Endodermal cell (in vitro differentiated cells): ENCODE measurements at regions not wholly inside any gene's neighbourhood (a gene's known extent, or its start where the extent isn't known, plus 50 kb on each side); places are given as distances from the start of the nearest gene placed in this dataset.

Experiments
- DNase-seq: peaks from one replicate; pipeline ENCODE4 v3.0.0-alpha.2; 2017
- H3K27ac ChIP-seq: 2 replicates; pipeline ENCODE4 v1.5.1; 2013; ENCODE audit warnings: mild to moderate bottlenecking, low read depth, low read length, moderate library complexity
- H3K27me3 ChIP-seq: 2 replicates; pipeline ENCODE4 v1.6.1; 2013; ENCODE audit warnings: mild to moderate bottlenecking, low read length, moderate library complexity; ENCODE audit not compliant: insufficient read depth, control insufficient read depth, poor library complexity, severe bottlenecking
- H3K36me3 ChIP-seq: 2 replicates; pipeline ENCODE4 v1.7.0; 2013; ENCODE audit warnings: mild to moderate bottlenecking, low read length, moderate library complexity; ENCODE audit not compliant: control insufficient read depth, insufficient read depth
- H3K4me1 ChIP-seq: one replicate; pipeline ENCODE4 v1.7.0; 2013; ENCODE audit warnings: low read length; ENCODE audit not compliant: control insufficient read depth, insufficient read depth
- H3K4me3 ChIP-seq: 2 replicates; pipeline ENCODE4 v1.5.1; 2013; ENCODE audit warnings: mild to moderate bottlenecking, low read length, moderate library complexity
- H3K9ac ChIP-seq: 2 replicates; pipeline ENCODE4 v1.6.1; 2013; ENCODE audit warnings: mild to moderate bottlenecking, low read length, moderate library complexity; ENCODE audit not compliant: poor library complexity, severe bottlenecking; ENCODE audit errors: extremely low read depth
- H3K9me3 ChIP-seq: 2 replicates; pipeline ENCODE4 v1.6.1; 2013; ENCODE audit warnings: mild to moderate bottlenecking, low read length, moderate library complexity; ENCODE audit not compliant: control insufficient read depth
- H3K27ac Mint-ChIP-seq: 2 replicates; pipeline ENCODE4 v1.8.0; 2020; ENCODE audit warnings: mixed read lengths
- H3K27me3 Mint-ChIP-seq: 2 replicates; pipeline ENCODE4 v1.8.0; 2021; ENCODE audit warnings: mild to moderate bottlenecking, mixed read lengths; ENCODE audit not compliant: insufficient read depth
- H3K36me3 Mint-ChIP-seq: 2 replicates; pipeline ENCODE4 v1.8.0; 2020; ENCODE audit warnings: low read depth, mixed read lengths
- H3K4me1 Mint-ChIP-seq: 2 replicates; pipeline ENCODE4 v1.8.0; 2020; ENCODE audit warnings: mixed read lengths
- H3K4me3 Mint-ChIP-seq: 2 replicates; pipeline ENCODE4 v1.8.0; 2020; ENCODE audit warnings: mild to moderate bottlenecking, moderate library complexity, mixed read lengths
- H3K9me3 Mint-ChIP-seq: 2 replicates; pipeline ENCODE4 v1.8.0; 2020; ENCODE audit warnings: mild to moderate bottlenecking, mixed read lengths
- WGBS, 2 experiments: methylation state at CpG; one replicate each; pipeline versions ENCODE4 v1.1.5 to v1.1.7; 2013; ENCODE audit warnings: missing lambda C conversion rate in 2 of 2, mixed read lengths in 1 of 2; ENCODE audit not compliant: insufficient coverage in 1 of 2, insufficient read length in 1 of 2; 5-methylcytosine and 5-hydroxymethylcytosine counted together
- TF ChIP-seq, protein P1 (sequence below): fragments of 200-600 bp; sonication (generic); conservative IDR thresholded peaks from 2 replicates; pipeline ENCODE4 v1.5.0; 2021; ENCODE audit warnings: antibody characterized with exemption, mild to moderate bottlenecking

DNA sequence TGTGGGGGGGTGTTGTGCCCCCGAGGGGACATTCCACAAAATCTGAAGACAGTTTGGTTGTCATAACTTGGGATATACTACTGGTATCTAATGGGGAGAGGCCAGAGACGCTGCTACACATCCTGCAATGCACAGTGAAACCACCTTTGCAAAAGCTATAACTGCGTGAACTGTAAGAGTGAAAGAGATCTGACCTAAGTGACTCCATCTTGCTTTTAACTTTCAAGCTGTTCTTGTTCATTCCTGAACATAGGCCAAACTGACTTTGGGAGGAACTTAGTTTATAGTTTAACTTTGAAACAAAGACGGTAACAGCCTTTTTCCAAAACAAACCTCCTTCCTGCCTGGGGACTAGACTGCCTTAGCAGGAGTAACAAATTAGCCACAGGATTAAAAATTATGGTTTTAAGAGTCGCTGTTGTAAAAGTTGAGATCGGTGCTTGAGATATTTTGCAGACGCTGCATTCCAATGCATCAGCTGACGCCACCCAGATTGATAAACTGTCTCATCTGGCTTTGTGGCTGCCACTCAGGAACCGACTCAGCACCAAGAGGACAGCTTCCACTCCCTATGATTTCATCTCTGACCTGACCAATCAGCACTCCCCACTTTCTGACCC is 70.9 kb downstream of the ATXN3L start:
- H3K4me3 ChIP-seq: no peak overlapping the region
- Mint-ChIP-seq H3K4me1 (no peaks in the 10 kb centered on the region), H3K27ac (no peak overlapping the region), H3K27me3 (no peaks in the 10 kb centered on the region), H3K9me3 (peaks cover 68% of the 10 kb centered on the region), H3K36me3 (no peaks in the 10 kb centered on the region), H3K4me3 (no peak overlapping the region)
- H3K4me1 ChIP-seq: no peaks in the 10 kb centered on the region
- 95% methylated on average over 4 to 9 of the region's 9 CpGs for WGBS, 2 experiments
- no peaks in the 10 kb centered on the region for H3K27me3 ChIP-seq
- no peak for DNase-seq
- TF ChIP-seq, protein P1, sequence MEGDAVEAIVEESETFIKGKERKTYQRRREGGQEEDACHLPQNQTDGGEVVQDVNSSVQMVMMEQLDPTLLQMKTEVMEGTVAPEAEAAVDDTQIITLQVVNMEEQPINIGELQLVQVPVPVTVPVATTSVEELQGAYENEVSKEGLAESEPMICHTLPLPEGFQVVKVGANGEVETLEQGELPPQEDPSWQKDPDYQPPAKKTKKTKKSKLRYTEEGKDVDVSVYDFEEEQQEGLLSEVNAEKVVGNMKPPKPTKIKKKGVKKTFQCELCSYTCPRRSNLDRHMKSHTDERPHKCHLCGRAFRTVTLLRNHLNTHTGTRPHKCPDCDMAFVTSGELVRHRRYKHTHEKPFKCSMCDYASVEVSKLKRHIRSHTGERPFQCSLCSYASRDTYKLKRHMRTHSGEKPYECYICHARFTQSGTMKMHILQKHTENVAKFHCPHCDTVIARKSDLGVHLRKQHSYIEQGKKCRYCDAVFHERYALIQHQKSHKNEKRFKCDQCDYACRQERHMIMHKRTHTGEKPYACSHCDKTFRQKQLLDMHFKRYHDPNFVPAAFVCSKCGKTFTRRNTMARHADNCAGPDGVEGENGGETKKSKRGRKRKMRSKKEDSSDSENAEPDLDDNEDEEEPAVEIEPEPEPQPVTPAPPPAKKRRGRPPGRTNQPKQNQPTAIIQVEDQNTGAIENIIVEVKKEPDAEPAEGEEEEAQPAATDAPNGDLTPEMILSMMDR: no peak
- peaks cover 5% of the 10 kb centered on the region for H3K9me3 ChIP-seq
- H3K36me3 ChIP-seq: no peaks in the 10 kb centered on the region
- no peak overlapping the region for H3K9ac ChIP-seq
- no peak overlapping the region for H3K27ac ChIP-seq

DNA sequence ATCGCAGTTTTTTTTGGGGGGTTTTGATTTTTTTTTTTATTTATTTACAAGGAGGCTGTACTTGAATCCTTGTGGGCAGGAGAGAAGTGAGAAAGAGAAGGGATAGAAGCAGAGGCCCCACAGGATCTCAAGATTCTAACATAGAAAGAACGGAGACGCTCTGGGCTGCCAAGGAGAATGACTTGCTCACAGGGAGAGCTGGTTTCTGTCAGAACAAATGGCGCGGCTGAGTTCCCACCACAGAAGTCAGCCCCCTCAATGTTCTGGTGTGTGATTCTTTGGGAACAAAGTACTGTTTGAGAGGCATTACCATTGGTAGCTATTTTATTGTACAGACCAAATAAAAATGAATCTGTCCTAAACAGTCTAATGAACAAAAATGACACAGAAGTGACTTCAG is 80.6 kb downstream of the ATXN3L start:
- Mint-ChIP-seq H3K36me3 (peaks cover 1% of the 10 kb centered on the region), H3K4me3 (no peak overlapping the region), H3K27ac (no peak overlapping the region), H3K9me3 (peaks cover 65% of the 10 kb centered on the region), H3K27me3 (no peaks in the 10 kb centered on the region), H3K4me1 (no peaks in the 10 kb centered on the region)
- Histone ChIP-seq H3K36me3 (no peaks in the 10 kb centered on the region), H3K4me1 (no peaks in the 10 kb centered on the region), H3K4me3 (no peak overlapping the region), H3K27me3 (no peaks in the 10 kb centered on the region), H3K27ac (no peak overlapping the region), H3K9ac (no peak overlapping the region), H3K9me3 (no peaks in the 10 kb centered on the region)
- DNase-seq: no peak
- TF ChIP-seq, protein P1: no peak
- 98% methylated on average over 5 of the region's 5 CpGs; no CpG with 5 or more reads in 1 of the 2 experiments for WGBS, 2 experiments

DNA sequence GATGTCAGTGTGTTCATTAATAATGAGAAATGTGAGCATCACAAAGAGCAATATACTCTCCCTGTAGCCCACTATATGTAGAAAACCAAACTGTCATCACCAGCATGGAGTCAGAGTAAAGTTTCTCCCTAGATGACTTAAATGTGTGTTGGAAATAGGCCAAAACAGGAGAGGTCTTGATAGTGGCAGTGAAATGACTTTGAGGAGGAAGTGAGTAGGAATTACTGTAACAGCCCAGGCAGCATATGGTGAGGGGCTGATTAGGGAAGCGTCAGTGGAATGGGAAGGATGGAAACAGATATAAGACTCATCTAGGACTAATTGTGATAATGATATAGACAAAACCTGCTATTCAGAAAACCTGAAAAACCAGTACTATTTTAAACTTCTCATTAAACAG is 83.9 kb downstream of the ATXN3L start:
- H3K9me3 ChIP-seq: no peaks in the 10 kb centered on the region
- no peak for DNase-seq
- H3K27me3 Mint-ChIP-seq: no peaks in the 10 kb centered on the region
- no peaks in the 10 kb centered on the region for H3K27me3 ChIP-seq
- peaks cover 56% of the 10 kb centered on the region for H3K9me3 Mint-ChIP-seq
- TF ChIP-seq, protein P1: no peak
- no peak overlapping the region for H3K4me3 ChIP-seq
- no peaks in the 10 kb centered on the region for H3K4me1 ChIP-seq
- peaks cover 1% of the 10 kb centered on the region for H3K36me3 Mint-ChIP-seq
- no peak overlapping the region for H3K4me3 Mint-ChIP-seq
- no peaks in the 10 kb centered on the region for H3K36me3 ChIP-seq
- WGBS, 2 experiments: 100% methylated on average over 1 of the region's 1 CpG; no CpG with 5 or more reads in 1 of the 2 experiments
- no peaks in the 10 kb centered on the region for H3K4me1 Mint-ChIP-seq
- H3K27ac Mint-ChIP-seq: no peak overlapping the region
- no peak overlapping the region for H3K9ac ChIP-seq
- no peak overlapping the region for H3K27ac ChIP-seq
